ENCODE measurements at regions not wholly inside any gene's neighbourhood (a gene's known extent, or its start where the extent isn't known, plus 50 kb on each side); places are given as distances from the start of the nearest gene placed in this dataset.

- intact Hi-C loops (cut with micrococcal nuclease) = no loop called here
Measured at GRCh38 chr1:10896673-10897072, 100.2 kb upstream of the CASZ1 start.

- intact Hi-C loops (cut with micrococcal nuclease) = no loop called here
Measured at GRCh38 chr1:10897321-10897980, 101.0 kb upstream of the CASZ1 start.

GRCh38 chr1:10897981-10898728 is 101.7 kb upstream of the CASZ1 start:
- intact Hi-C loops (cut with micrococcal nuclease) = no loop called here

GRCh38 chr1:10898921-10899320 is 102.5 kb upstream of the CASZ1 start:
- intact Hi-C loops (cut with micrococcal nuclease) = no loop called here

- intact Hi-C loops (cut with micrococcal nuclease) = no loop called here
Measured at GRCh38 chr1:10899490-10900250, 103.2 kb upstream of the CASZ1 start.

- intact Hi-C loops (cut with micrococcal nuclease) = no loop called here
Measured at GRCh38 chr1:10900251-10900651, 103.8 kb upstream of the CASZ1 start.

GRCh38 chr1:10900691-10901090 is 104.2 kb upstream of the CASZ1 start:
- intact Hi-C loops (cut with micrococcal nuclease) = no loop called here

- intact Hi-C loops (cut with micrococcal nuclease) = no loop called here
Measured at GRCh38 chr1:10901091-10901890, 104.8 kb upstream of the CASZ1 start.

GRCh38 chr1:10901891-10902805 is 105.7 kb upstream of the CASZ1 start:
- intact Hi-C loops (cut with micrococcal nuclease) = no loop called here

GRCh38 chr1:10903421-10903820 is 107.0 kb upstream of the CASZ1 start:
- intact Hi-C loops (cut with micrococcal nuclease) = no loop called here

- intact Hi-C loops (cut with micrococcal nuclease) = no loop called here
Measured at GRCh38 chr1:10903821-10904220, 107.4 kb upstream of the CASZ1 start.

- intact Hi-C loops (cut with micrococcal nuclease) = no loop called here
Measured at GRCh38 chr1:10904396-10905358, 107.8 kb upstream of the TARDBP start.

- intact Hi-C loops (cut with micrococcal nuclease) = no loop called here
Measured at GRCh38 chr1:10905841-10906655, 106.4 kb upstream of the TARDBP start.

GRCh38 chr1:10906866-10907519 is 105.5 kb upstream of the TARDBP start:
- intact Hi-C loops (cut with micrococcal nuclease) = no loop called here

GRCh38 chr1:10908266-10908665 is 104.2 kb upstream of the TARDBP start:
- intact Hi-C loops (cut with micrococcal nuclease) = no loop called here

GRCh38 chr1:10909697-10910680 is 102.5 kb upstream of the TARDBP start:
- intact Hi-C loops (cut with micrococcal nuclease) = loop anchor here (1.0 to 2.0 kb wide), 2 partner anchors 403 to 415 kb away; no protein-coding TSS in a partner anchor
